GM21723 (cell line): ENCODE measurements at regions not wholly inside any gene's neighbourhood (a gene's known extent, or its start where the extent isn't known, plus 50 kb on each side); places are given as distances from the start of the nearest gene placed in this dataset.
A peak's percentile ranks its signal among the peaks of the same experiment; 100 is the strongest.

Source experiments
- ATAC-seq: cut with Tn5 transposase; IDR thresholded peaks from one replicate; pipeline ENCODE4 v1.9.1; 2021; ENCODE audit warnings: mild to moderate bottlenecking, moderate library complexity; ENCODE audit not compliant: unreplicated experiment

DNA sequence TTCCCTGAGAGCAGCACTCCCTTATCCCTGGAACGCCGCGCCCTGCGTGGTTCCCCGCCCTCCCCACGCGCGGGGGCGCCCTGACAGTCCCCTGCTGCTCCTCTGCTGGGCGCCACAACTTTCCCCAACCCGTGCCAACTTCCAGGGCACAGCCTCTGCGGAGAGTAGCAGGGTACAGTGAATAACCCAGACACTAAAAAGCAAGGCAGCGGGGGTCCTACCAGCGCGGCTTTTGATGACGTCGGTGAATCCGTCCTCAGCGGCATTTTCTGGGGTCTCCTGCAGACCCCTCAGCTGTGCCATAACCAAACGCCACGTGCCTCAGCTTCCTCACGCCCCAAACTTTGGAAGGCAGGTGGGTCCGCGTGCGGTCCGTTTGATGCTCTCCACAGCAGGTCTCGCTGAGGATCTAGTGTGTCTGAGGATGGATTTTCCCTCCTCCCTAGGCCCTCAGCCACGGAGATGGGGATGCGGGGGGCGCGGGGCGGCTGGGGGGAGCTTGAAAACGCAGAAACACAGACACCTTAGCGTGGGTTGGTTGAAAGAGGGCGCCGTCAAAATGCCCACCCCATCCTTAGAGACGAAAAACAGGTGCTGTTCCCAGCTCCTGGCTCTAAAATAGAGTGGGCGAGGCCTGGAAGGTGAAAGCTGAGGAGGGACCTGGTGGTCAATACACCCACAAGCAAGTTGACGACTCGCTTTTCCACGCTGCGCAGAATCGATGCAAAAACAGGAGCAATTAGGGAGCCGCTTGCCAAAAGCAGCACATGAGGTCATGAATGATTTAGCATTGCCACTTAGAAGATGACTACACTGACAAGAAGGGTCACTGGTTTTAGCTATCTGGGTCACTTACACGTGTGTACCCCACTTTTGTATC lies 405.6 kb downstream of the FAM47A start:
- no peak for ATAC-seq

DNA sequence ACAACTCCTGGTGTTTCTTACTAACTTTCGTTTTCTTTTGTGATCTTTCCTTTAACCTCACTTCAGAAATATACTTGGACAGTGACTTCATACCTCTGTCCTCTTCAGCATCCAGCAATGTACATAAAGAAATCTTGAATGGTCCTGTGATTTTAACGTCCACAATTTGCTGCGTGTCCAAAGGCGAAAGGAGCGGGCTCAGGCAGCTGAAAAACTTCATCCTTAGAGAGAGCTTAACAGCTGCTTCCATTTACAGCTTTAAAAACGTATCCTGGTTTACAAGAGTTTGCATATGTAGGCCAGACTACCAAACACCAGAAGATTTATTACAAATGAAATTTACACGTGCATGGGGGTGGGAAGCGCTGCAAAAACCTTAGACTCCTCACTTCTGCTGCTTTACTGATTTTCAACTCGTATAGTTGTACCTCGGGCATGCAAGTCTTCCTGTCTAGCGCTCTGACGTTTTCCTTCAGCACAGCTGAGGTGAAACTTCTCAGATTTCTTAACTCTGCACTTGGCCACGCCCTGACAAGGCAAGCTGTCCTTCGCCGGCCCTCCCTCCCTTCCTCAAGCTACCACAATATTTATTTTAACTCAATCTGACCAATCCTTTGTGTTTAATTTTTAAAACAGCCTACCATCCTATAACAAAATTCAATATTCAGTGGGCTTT lies 406.4 kb downstream of the FAM47A start:
- ATAC-seq, result no peak

DNA sequence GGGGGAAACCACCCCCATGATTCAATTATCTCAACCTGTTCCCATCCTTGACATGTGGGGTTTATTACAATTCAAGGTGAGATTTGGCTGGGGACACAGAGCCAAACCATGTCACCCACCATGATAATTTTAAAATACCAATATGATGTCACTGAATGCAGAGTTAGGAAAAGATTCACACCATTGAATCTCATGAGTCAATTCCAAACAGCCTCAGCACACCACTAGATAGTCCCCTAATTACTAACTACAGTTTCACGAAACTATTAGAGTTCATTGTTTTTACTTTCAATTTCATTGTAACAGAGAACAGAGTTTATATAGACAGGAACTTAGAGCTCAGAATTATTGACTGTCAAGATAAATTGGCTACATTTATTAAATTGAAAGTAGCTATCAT lies 410.2 kb downstream of the FAM47A start:
- ATAC-seq, result peak; percentile 84

DNA sequence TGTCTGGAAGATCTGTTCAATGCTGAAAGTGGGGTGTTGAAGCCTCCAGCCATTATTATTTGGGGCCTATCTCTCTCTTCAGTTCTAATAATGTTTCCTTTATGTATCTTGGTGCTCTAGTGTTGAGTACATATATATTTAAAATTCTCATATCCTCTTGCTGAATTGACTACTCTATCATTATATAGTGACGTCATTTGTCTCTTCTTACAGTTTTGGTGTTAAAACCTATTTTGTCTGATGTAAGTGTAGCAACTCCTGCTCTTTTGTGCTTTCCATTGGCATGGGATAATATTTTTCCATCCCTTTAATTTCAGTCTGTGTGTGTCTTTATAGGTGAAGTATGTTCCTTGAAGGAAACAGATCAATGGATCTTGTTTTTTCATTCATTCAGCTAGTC lies 446.0 kb downstream of the FAM47A start:
- ATAC-seq, result no peak
